Kidney glomerular epithelial cell (primary cell): ENCODE measurements at regions not wholly inside any gene's neighbourhood (a gene's known extent, or its start where the extent isn't known, plus 50 kb on each side); places are given as distances from the start of the nearest gene placed in this dataset.

ENCODE experiments used
- DNase-seq: peaks from one replicate; lab custom pipeline; 2025; lab: John Stamatoyannopoulos, UW

DNA sequence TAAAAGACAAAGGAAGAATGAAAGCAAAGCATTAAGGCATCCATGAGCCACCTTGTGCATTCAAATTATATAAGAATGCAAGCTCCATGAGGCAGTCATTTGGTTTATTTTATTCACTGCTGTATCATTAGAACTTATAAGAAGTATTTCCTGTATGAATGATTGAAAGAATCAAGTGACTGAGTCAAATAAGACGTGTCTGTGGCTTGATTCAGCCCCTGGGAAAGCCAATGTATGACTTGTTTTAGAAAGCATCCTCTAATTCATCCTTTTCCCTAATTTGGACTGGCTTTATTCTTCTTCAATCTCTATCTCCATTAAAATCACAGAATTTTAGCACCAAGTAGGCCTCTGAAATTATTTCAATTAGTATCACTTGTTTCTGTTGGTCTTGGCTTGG, 461.1 kb downstream of the LPIN1 start:
- DNase-seq: no peak

DNA sequence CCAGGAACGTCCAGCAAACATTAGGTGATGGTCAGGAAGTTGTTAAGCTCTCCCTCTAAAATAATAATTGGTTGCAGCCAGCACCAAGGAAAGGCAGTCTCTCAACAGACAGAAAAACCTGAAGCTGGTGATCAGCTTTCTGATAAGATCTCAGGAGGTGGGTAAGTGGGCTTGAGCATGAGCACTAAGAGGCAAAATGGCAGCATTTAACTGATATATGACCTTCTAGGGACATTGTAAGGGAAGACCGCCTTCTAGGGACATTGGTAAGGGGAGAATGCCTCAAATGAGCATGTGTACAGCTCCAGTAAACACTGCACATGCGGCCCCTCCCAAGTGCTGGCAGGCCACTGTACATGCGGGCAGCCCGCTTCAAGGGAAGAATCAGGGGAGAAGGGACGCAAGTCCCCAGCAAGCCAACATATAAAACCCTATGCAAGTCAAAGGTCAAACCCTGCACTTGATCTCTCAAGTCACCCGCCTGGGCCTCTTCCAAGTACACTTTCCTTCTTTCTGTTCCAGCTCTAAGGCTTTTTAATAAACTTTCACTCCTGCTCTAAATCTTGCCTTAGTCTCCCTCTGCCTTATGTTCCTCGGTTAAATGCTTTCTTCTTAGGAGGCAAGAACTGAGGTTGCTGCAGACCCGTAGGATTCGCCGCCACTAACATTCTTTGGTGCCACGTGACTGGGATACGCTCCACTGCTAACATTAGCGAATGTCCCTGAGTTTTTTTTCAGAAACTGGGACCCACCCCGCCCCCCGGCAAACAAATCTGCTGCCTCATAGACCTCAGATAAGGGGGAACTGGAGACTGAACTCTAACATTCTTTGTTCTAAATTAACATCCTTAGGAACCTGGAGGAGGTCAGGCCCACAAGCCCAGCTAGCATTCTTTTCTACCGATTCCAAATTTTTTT, 463.8 kb downstream of the LPIN1 start:
- no peak for DNase-seq

DNA sequence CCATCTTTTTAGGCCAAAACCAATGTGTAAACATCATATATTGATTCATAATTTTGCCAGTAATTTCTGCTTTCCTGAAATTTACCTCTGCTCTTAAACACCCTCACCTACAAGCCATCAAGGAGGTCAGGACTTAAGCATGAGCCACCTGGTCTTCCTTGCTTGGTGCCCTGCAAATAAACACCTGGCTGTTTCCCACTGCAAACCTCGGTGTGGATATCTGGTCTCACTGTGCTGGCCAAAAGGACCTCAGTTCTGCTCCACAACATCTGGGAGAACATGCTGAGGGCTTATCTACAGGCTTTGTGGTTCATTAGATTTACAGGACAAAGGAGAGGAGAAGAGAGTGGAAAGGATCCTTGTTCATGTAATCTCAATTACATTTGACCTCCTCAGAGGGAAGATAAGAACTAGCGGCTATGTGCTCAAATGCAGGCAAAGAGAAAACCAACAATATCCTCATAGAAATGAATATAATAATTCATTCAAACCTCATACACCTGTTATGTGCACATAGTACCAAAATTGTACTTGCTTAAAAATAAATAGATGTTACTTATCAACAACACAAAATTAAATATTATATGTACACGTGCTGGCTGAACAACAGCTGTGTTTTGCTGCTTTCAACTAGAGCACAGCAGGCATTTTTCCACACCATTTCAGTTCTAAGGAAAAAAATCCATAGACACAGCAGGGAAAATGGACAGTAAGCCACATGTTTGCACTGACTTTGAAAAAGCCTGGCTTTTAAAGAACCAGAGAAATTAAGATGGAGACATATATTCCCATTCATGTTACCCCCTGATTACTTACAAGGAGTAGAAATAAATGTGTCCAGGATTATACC, 465.1 kb downstream of the LPIN1 start:
- no peak for DNase-seq

DNA sequence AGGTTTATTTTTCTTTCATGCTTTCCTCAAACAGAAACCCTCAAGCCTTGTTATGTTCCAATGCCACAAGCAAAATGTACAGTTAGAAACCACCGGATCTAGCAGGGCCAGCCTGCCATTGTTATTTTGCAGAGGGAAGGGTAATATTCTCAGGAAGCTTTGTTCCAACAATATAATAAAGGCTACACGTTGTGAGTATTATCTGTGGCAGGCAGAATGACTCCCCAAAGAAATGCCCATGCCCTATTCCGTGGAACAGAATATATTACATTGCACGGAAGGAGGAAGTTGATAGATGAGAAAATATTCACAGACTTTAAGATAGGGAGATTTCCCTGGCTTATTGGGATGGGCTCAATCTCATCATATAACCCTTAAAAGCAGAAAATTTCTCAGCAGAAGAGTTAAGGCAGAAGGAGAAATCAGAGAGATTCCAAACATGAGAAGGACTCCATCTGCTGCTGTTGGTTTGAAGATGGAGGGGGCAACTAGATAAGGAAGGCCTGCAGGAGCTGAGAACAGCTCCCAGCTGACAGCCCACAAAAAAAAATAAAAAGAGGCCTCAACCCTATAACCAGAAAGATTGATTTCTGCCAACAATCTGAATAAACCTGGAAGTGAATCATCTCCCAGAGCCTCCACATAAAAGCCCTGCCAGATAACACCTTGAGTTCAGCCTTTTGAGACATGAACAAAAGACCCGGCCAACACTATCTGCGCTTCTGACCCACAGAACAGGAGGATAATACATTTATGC, 466.6 kb downstream of the LPIN1 start:
- DNase-seq: no peak

DNA sequence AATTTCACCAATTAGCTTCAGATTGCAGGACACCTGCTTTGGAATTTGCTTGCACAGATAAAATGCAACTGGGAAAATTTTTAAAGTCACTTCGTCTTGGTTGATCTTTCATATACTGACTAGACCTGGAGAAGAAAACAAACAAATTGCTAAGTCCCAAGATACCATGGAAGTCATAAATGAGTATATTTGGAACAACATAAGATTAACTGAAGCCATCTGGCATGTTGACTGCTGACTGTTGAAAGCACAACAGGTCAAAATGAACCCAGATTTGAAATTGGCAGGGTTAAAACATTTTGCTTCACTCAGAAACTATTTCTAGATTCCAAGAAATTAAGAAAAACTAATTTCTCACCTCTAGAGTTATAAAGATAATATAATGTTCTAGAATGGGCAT, 470.7 kb downstream of the LPIN1 start:
- DNase-seq: no peak

DNA sequence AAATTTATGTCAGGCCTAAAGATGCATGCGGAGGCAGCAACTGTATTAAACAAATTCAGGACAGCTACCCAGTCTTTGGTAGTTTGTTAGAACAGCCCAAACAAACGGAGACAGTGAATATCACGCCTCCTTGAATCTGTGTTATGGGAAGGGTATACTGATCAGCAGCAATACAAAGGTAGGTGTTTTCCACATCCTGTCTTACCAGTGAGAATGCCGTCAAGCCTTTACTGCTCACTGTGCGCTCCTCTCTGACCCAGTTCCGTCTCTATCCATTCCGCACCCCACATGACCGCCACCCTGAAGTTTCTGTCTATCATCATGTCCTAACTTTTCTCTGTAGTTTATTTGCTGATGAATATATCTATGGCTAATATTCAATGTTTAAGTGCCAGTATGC, 473.3 kb downstream of the LPIN1 start:
- DNase-seq: no peak

DNA sequence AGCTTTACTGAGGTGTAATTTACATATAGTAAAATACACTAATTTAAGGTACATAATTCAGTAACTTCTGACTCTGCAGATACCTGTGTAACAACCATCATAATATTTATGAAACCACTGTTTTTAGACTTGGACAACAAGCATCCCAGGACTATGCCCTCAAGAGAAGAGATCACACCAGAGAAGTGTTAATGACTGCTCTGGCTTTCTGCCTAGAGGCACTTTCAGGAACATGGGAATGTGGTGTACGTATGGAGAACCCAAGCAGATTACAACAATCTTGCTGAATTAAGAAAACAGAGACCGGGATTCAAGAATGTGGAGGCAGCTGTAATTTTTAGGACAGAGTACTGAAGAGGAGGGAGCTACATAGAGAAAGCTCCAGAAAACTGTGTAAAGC, 475.2 kb downstream of the LPIN1 start:
- no peak for DNase-seq

DNA sequence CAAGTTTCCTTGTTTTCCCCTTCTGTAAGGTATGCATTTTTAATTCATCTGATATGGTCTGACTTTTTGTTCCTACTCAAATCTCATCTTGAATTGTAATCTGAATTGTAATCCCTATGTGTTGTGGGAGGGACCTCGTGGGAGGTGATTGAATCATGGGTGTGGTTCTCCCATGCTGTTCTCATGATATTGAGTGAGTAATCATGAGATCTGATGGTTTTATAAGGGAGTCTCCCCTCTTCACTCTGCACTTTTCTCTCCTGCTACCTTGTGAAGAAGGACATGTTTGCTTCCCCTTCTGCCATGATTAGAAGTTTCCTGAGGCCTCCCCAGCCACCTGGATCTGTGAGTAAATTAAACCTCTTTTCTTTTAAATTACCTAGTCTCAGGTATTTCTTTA, 476.1 kb downstream of the LPIN1 start:
- no peak for DNase-seq

DNA sequence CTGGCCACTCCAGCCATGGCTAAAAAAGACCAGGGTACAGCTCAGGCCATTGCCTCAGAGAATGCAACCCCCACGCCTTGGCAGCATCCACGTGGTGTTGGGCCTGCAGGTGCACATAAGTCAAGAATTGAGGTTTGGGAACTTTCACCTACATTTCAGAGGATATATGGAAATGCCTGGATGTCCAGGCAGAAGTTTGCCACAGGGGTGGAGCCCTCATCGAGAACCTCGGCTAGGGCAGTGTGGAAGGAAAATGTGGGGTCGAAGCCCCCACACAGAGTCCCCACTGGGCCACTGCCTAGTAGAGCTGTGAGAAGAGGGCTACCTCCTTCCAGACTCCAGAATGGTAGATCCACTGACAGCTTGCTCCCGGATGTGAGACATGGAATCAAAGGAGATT, 477.3 kb downstream of the LPIN1 start:
- DNase-seq: no peak

DNA sequence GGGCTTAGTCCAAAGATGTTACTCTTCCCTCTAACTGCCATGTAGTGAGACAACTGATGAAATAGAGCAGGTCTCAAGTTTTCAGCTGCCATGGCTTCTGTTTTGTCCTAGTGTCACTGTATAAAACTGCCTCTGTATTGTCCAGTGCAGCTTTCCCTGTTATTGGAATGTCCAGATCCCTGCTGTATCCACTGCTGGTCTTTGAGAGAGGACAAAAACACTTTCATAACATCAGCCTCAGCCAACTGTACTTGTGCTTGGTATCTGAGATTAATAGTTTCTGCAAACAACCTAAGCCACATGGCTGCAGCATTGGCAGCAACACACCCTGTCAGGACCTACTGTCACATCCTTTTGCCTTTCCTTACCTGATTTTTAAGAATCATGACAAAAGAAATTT, 480.2 kb downstream of the LPIN1 start:
- no peak for DNase-seq

DNA sequence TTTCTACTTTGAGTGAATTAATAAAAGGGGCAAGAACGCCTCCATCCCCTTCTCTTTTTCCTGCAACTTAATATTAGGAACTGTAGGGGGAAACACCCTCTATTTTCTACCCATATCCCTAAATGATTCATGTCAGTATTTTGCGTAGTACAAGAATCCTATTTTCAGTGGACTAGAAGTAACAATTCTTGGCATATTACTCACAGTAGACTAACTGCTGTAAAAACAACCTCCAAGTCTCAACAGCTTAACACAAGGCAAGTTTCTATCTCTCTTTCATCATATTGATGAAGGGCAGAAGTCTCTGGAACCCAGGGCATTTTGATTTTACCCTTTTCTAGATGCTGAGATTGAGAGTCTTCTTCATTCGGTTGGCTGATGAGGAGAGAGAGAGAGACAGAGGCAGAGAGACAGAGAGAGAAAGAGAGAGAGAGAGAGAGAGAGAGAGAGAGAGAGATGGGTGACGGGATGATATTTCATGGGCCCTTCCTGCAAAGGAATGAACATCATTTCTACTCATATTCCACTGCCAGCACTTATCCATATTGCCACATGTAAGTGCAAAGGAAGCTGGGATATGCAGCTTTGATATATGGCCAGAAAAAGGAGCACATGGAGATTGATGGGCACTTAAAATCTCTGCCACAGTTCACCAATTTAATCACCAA, 481.6 kb downstream of the LPIN1 start:
- peak; percentile 30 for DNase-seq

DNA sequence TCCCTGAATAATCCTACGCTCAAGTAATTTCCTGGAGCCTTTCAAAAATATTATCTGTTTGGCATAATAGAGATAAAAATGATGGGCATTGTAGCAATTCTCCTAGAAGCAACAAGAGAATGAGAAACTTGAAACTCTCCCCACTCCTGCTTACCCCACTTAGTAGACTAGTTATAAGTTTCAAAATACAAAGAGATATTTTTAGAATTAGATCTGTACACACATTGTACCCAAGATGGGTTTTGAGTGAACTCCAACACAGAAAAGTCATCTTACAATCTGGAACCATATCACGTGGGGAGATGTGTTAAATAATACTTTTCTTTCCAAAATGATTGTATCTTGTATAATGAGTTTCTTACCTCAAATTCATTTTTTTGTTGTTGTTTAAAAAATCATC, 484.9 kb downstream of the LPIN1 start:
- no peak for DNase-seq

DNA sequence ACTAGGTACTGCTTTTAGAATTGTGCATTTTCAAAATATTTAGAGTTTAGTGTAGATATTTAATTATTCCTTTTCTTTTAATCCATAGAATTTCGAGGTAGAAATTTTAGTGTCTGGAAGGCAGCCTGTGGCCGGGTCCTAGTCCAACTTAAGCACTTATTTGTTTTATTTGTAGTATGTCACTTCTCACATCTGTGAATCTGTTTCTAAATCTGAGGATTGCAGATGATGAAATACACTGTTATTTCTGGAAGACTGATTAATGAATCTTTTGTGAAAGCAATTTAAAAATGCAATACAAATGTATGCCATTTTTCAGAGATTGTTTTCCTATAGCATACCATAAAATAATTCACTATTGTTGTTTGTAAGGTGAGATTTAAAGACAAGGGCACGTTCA, 483.9 kb upstream of the TRIB2 start:
- DNase-seq: no peak

DNA sequence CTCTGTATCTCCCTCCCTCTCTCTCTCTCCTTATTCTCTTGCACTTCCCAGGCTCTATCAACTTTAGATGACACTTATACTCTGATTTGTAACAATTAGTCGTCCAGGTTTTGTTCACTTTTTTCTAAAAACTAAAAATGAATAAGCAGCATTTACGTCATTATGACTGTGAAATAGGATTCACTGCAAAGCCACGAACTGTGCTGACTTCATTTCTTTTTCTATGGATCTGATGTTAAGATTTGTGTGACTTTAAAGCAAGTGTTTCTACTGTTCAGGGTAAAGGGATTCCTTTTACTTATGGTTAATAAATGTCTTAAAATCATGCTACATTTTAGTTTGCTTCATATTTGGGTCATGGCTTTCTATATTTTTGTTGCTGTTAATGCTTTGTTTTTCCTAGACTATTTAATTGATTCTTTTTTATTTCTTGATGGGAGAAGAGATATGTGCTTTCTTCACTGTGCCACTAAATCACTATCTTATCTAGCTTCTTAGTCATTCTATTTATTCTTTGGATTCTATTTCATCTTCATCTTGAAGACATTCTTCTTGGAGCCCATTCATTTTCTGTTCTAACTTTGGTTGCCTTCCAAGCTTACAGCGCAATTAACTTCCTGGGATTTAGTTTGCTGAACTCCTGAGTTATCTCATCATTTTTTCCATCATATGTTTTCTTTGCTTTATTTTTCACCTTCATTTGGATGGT, 480.4 kb upstream of the TRIB2 start:
- no peak for DNase-seq

DNA sequence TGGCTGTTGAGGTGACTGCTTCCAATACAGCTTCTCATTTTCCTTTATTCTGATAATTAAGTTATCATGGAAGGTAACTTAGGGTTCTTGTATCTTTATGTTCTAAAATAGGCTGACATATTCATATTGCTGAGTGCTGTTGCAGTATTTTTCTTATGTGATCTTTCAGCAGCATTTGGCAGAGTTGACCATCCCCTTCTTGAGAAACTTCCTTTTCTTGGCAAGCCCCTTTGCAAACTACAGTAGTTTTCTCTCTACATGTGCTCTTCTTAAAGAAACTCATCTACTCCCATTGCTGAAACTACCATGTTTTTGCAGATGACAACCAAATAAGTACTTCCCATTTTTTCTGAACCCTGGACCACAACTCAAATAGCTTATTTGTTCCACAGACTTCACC, 476.5 kb upstream of the TRIB2 start:
- DNase-seq: no peak

DNA sequence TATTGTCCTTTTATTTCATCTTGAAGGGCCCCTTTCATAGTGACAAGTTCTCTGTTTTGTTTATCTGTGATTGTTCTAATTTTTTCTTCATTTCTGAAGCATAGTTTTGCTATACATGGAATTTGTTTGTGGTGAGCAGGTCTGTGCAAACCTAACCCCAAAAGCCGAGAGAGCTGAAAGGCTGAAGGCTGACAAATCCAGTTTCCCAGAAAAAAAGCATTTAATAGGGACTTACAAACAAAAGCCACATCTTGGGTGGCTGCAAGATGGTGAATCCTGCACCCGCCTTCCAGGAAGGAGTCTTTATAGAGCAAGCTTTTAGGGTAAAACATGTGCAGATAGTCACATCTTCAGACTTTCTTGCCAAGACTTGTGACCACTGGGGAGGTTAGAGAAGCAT, 473.4 kb upstream of the TRIB2 start:
- no peak for DNase-seq

DNA sequence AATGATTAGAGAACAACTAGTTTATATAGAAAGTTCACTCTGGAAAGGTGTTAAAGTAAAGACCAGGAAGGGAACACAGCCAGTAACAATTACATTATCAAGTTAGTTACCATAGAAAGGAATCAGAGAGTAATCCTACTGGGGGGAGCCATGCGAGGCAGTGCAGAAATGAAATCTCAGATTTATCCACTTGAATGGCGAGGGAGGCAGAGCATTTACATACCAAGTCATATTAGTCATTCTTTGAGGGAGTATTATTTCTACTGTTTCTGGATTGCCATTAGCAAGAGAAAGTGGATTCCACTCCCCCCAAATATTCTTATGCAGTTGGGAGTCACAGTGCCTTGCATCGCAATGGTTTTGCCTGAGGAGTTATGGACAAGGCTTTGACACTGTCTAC, 472.7 kb upstream of the TRIB2 start:
- DNase-seq: peak; percentile 62

DNA sequence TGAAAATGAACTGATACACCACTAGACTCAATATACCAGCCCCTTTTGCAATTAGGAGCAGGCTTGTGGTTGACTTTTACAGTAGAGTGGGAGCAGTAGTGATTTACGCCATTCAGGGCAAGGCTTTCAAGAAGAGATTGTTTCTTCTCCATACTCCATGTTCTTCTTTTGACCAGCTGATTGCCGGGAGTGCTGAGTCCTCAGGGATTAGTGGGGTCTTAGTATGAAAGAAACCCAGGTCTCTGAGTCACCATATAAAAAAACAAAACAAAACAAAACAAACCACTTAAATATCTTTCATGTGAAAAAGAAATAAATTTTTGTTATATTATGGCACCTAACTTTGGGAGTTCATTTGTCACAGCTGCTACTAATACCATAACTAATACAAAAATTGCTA, 465.6 kb upstream of the TRIB2 start:
- DNase-seq: no peak

DNA sequence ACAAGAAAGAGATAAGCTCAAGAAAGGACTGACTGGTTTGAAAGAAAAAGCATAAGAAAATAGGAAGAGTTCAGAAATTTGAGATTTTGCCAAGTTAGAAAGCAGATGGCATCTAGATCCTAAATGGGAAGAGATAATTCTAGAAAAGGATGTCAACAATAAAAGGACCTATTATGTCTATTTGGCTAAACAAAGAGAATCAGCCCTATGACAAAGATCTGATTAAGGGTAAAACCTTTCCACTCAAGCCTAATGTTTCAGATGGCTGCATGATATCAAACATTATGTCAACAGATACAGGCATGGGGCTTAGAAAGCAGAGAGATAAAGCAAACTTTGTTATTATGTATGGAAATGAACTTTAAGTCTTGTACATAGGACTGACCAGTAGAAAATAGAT, 465.0 kb upstream of the TRIB2 start:
- no peak for DNase-seq

DNA sequence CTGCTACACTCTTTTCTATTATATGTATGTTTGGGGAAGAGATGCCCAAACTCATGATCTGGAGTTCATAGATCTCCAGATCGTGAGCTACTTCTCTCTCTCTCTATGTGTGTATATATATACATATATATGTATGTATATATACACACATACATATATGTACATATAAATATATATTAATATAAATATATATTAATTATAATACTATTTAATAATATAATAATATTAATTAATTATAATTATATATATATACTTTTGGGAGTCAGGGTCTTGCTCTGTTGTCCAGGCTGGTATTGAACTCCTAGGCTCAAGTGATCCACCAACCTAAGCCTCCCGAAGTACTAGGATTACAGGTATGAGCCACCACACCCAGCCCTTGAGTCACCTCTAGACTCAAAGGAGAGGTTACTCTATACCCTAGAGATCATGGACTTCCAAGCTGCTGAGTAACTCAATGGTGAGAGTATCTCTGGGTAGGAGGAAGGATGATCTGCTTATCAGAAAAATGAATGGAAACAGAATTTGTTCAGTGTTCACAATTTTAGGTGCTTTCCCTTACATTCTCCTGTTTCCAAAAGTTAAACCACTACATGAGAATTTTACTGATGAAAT, 463.5 kb upstream of the TRIB2 start:
- no peak for DNase-seq
